KMS-11 (cell line): ENCODE measurements at regions not wholly inside any gene's neighbourhood (a gene's known extent, or its start where the extent isn't known, plus 50 kb on each side); places are given as distances from the start of the nearest gene placed in this dataset.

Experiments used
- H2AFZ ChIP-seq: fragments of 200-600 bp; sonication (generic); 2 replicates; pipeline ENCODE4 v1.6.1; 2016; ENCODE audit warnings: antibody characterized with exemption, mixed run types, low read depth
- H3K27ac ChIP-seq: fragments of 200-600 bp; sonication (generic); 2 replicates; pipeline ENCODE4 v1.6.1; 2016; ENCODE audit warnings: mild to moderate bottlenecking, mixed run types
- H3K27me3 ChIP-seq: fragments of 200-600 bp; sonication (generic); 2 replicates; pipeline ENCODE4 v1.6.1; 2017; ENCODE audit warnings: mild to moderate bottlenecking, low read depth, mixed run types, moderate library complexity; ENCODE audit not compliant: insufficient read depth
- H3K36me3 ChIP-seq: fragments of 200-600 bp; sonication (generic); 2 replicates; pipeline ENCODE4 v1.6.1; 2017; ENCODE audit warnings: mild to moderate bottlenecking, mixed run types; ENCODE audit not compliant: insufficient read depth
- H3K4me1 ChIP-seq: fragments of 200-600 bp; sonication (generic); 2 replicates; pipeline ENCODE4 v1.6.1; 2016; ENCODE audit warnings: mild to moderate bottlenecking, low read depth, mixed run types; ENCODE audit not compliant: poor library complexity, severe bottlenecking
- H3K4me2 ChIP-seq: fragments of 200-600 bp; sonication (generic); 2 replicates; pipeline ENCODE4 v1.7.0; 2016; ENCODE audit warnings: mild to moderate bottlenecking, mixed run types
- H3K4me3 ChIP-seq: fragments of 200-600 bp; sonication (generic); IDR thresholded peaks from 2 replicates; pipeline ENCODE4 v1.6.1; 2017; ENCODE audit warnings: low read depth, low read length, mixed read lengths; ENCODE audit not compliant: insufficient read depth
- H3K79me2 ChIP-seq: fragments of 200-600 bp; sonication (generic); 2 replicates; pipeline ENCODE4 v1.6.1; 2016; ENCODE audit warnings: low read depth, mixed run types; ENCODE audit not compliant: insufficient read depth
- H3K9ac ChIP-seq: fragments of 200-600 bp; sonication (generic); 2 replicates; pipeline ENCODE4 v1.6.1; 2016; ENCODE audit warnings: mild to moderate bottlenecking, mixed run types
- H4K20me1 ChIP-seq: fragments of 200-600 bp; sonication (generic); 2 replicates; pipeline ENCODE4 v1.6.1; 2016; ENCODE audit warnings: mild to moderate bottlenecking, mixed run types; ENCODE audit not compliant: insufficient read depth
- CTCF ChIP-seq: fragments of 200-600 bp; sonication (generic); conservative IDR thresholded peaks from 2 replicates; pipeline ENCODE4 v1.6.1; 2017; ENCODE audit warnings: low read depth, mild to moderate bottlenecking, antibody characterized with exemption, low read length, moderate library complexity, mixed read lengths

GRCh38 chr6:1091900-1092299 is 220.0 kb upstream of the FOXQ1 start:
- Histone ChIP-seq H3K4me3 (no peak overlapping the region), H3K79me2 (no peaks in the 10 kb centered on the region), H3K9ac (no peak overlapping the region), H3K36me3 (no peaks in the 10 kb centered on the region), H3K4me2 (no peak overlapping the region), H4K20me1 (no peaks in the 10 kb centered on the region), H2AFZ (no peak overlapping the region), H3K27me3 (no peaks in the 10 kb centered on the region), H3K4me1 (no peaks in the 10 kb centered on the region), H3K27ac (no peak overlapping the region)
- no peak for TF ChIP-seq CTCF

- H3K27ac ChIP-seq, result no peak overlapping the region
- no peak overlapping the region for H2AFZ ChIP-seq
- H3K27me3 ChIP-seq, result no peaks in the 10 kb centered on the region
- H3K4me2 ChIP-seq, result no peak overlapping the region
- no peaks in the 10 kb centered on the region for H3K4me1 ChIP-seq
- no peak overlapping the region for H3K9ac ChIP-seq
- no peaks in the 10 kb centered on the region for H3K79me2 ChIP-seq
- no peaks in the 10 kb centered on the region for H4K20me1 ChIP-seq
- no peak overlapping the region for H3K4me3 ChIP-seq
- no peaks in the 10 kb centered on the region for H3K36me3 ChIP-seq
- no peak for TF ChIP-seq CTCF
Measured at GRCh38 chr6:1089859-1090258, 222.0 kb upstream of the FOXQ1 start.

GRCh38 chr6:1088492-1089001 is 223.4 kb upstream of the FOXQ1 start:
- no peaks in the 10 kb centered on the region for H3K36me3 ChIP-seq
- no peak for TF ChIP-seq CTCF
- no peak overlapping the region for H3K27ac ChIP-seq
- no peak overlapping the region for H2AFZ ChIP-seq
- no peaks in the 10 kb centered on the region for H3K4me1 ChIP-seq
- no peaks in the 10 kb centered on the region for H3K79me2 ChIP-seq
- no peaks in the 10 kb centered on the region for H3K27me3 ChIP-seq
- H3K4me2 ChIP-seq, result no peak overlapping the region
- no peak overlapping the region for H3K4me3 ChIP-seq
- H3K9ac ChIP-seq, result no peak overlapping the region
- H4K20me1 ChIP-seq, result no peaks in the 10 kb centered on the region

- Histone ChIP-seq H3K4me3 (no peak overlapping the region), H3K27ac (no peak overlapping the region), H4K20me1 (no peaks in the 10 kb centered on the region), H3K4me2 (no peak overlapping the region), H3K4me1 (no peaks in the 10 kb centered on the region), H3K79me2 (no peaks in the 10 kb centered on the region), H2AFZ (no peak overlapping the region), H3K27me3 (no peaks in the 10 kb centered on the region), H3K36me3 (no peaks in the 10 kb centered on the region), H3K9ac (no peak overlapping the region)
- no peak for TF ChIP-seq CTCF
Measured at GRCh38 chr6:1087154-1087843, 224.6 kb upstream of the FOXQ1 start.
